ENCODE measurements at regions not wholly inside any gene's neighbourhood (a gene's known extent, or its start where the extent isn't known, plus 50 kb on each side); places are given as distances from the start of the nearest gene placed in this dataset.

- H3K4me3 ChIP-seq (ENCODE audit: low read depth, low read length), result no peak overlapping the region
- WGBS (ENCODE audit: insufficient coverage), result 96% methylated on average over 7 of the region's 8 CpGs
- DNase-seq (ENCODE audit: low read depth in 4 of 6, low spot score in 6 of 6), result no peak
- no peak overlapping the region for H3K27ac ChIP-seq (ENCODE audit: low read depth, low read length)
- H3K36me3 ChIP-seq (ENCODE audit: control insufficient read depth, insufficient read depth, low read length), result no peaks in the 10 kb centered on the region
- H3K27me3 ChIP-seq (ENCODE audit: control insufficient read depth, insufficient read depth, low read length), result no peaks in the 10 kb centered on the region
- no peaks in the 10 kb centered on the region for H3K9me3 ChIP-seq (ENCODE audit: control insufficient read depth, insufficient read depth, low read length)
- no peaks in the 10 kb centered on the region for H3K4me1 ChIP-seq (ENCODE audit: control insufficient read depth, insufficient read depth, low read length)
Observed at GRCh38 chr12:125742413-125742812, 677.2 kb downstream of the AACS start.

DNA sequence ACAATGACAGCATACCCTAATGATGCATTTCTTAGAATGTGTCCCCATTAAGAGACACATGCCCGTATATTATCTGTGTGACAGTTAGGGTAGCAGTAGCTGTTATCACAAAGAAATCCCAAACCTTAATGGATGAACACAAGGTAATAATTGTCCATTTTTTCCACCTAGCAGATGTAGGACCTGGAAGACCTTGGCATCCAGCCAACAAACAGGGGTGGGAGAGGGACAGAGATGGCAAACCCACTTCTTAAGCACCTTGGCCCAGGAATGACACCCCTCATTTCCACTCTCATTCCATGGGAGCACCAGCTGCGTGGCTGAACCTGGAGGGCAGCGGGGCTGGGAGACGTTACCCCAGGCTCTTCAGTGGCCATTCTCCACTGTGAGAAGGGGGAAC lies 679.0 kb downstream of the AACS start:
- WGBS (ENCODE audit: insufficient coverage), result 93% methylated on average over 3 of the region's 4 CpGs
- Histone ChIP-seq H3K4me3 (ENCODE audit: low read depth, low read length) (no peak overlapping the region), H3K27ac (ENCODE audit: low read depth, low read length) (no peak overlapping the region), H3K9me3 (ENCODE audit: control insufficient read depth, insufficient read depth, low read length) (no peaks in the 10 kb centered on the region), H3K36me3 (ENCODE audit: control insufficient read depth, insufficient read depth, low read length) (no peaks in the 10 kb centered on the region), H3K27me3 (ENCODE audit: control insufficient read depth, insufficient read depth, low read length) (no peaks in the 10 kb centered on the region), H3K4me1 (ENCODE audit: control insufficient read depth, insufficient read depth, low read length) (no peaks in the 10 kb centered on the region)
- no peak for DNase-seq (ENCODE audit: low read depth in 4 of 6, low spot score in 6 of 6)

DNA sequence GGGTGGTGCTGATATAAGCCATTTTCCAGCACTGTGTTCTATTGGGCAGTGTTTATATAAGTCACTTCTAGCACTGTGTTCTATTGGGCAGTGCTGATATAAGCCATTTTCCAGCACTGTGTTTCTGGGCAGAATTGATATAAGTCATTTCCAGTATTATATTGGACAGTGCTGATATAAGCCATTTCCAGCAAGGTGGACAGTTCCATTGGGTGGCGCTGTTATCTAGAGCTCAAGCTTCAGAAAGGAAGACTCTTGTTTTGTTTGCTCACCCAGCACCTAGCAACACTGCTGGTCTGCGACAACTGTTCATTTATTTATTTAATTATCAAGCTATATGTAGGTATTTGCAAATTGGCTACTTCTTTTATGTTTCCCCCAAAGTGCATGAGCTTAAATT lies 690.3 kb downstream of the AACS start:
- no CpG with 5 or more reads among the region's 2 CpGs for WGBS (ENCODE audit: insufficient coverage)
- DNase-seq (ENCODE audit: low read depth in 4 of 6, low spot score in 6 of 6), result no peak

DNA sequence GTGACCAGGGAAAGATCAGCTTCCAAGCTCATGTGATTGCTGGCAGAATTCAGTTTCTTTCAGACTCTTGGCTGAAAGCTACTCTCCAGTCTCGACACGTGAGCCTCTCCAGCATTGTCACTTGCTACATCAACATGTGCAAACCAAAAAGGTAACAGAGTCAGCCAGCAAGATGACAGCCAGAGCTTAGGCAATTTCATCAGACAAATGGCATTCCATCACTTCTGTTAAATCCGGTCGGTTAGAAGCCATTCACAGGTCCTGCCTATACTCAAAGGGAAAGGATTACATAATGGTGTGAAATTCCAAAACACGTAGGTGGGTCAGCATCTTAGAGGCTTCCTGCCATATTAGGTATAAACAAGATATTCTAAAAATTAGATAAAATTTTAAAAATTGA lies 700.9 kb downstream of the AACS start:
- H3K27ac ChIP-seq (ENCODE audit: low read depth, low read length), result no peak overlapping the region
- no peaks in the 10 kb centered on the region for H3K9me3 ChIP-seq (ENCODE audit: control insufficient read depth, insufficient read depth, low read length)
- no peak overlapping the region for H3K4me3 ChIP-seq (ENCODE audit: low read depth, low read length)
- H3K27me3 ChIP-seq (ENCODE audit: control insufficient read depth, insufficient read depth, low read length), result no peaks in the 10 kb centered on the region
- WGBS (ENCODE audit: insufficient coverage), result 73% methylated on average over 2 of the region's 5 CpGs
- no peak for DNase-seq (ENCODE audit: low read depth in 4 of 6, low spot score in 6 of 6)
- H3K4me1 ChIP-seq (ENCODE audit: control insufficient read depth, insufficient read depth, low read length), result no peaks in the 10 kb centered on the region
- H3K36me3 ChIP-seq (ENCODE audit: control insufficient read depth, insufficient read depth, low read length), result no peaks in the 10 kb centered on the region

More for the DNA sequence above, 690.3 kb downstream of the AACS start:
- Histone ChIP-seq H3K4me1 (ENCODE audit: control insufficient read depth, insufficient read depth, low read length) (no peaks in the 10 kb centered on the region), H3K27ac (ENCODE audit: low read depth, low read length) (no peak overlapping the region), H3K4me3 (ENCODE audit: low read depth, low read length) (no peak overlapping the region), H3K27me3 (ENCODE audit: control insufficient read depth, insufficient read depth, low read length) (no peaks in the 10 kb centered on the region), H3K36me3 (ENCODE audit: control insufficient read depth, insufficient read depth, low read length) (no peaks in the 10 kb centered on the region), H3K9me3 (ENCODE audit: control insufficient read depth, insufficient read depth, low read length) (no peaks in the 10 kb centered on the region)

DNA sequence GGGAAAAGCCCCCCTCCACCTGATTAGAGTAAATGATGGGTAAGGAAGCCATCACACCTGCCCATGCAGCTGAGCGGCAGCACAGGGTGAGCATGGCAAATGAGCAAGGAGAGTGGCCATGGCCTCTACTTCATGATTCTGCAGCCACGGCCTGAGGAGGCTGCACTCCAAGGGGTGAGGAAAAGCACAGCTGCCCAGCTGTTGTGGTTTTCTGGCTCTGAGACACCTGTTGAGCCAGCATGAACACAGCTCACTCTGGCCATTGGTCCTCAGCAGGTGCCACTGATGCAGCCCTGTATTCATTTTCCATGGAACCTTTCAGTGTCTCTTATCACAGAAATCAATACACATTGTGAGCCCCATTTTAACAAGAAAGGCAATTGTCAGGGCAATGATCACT lies 707.2 kb downstream of the AACS start:
- DNase-seq (ENCODE audit: low read depth in 4 of 6, low spot score in 6 of 6), result no peak
- Histone ChIP-seq H3K36me3 (ENCODE audit: control insufficient read depth, insufficient read depth, low read length) (no peaks in the 10 kb centered on the region), H3K4me1 (ENCODE audit: control insufficient read depth, insufficient read depth, low read length) (no peaks in the 10 kb centered on the region), H3K27ac (ENCODE audit: low read depth, low read length) (no peak overlapping the region), H3K4me3 (ENCODE audit: low read depth, low read length) (no peak overlapping the region), H3K27me3 (ENCODE audit: control insufficient read depth, insufficient read depth, low read length) (no peaks in the 10 kb centered on the region), H3K9me3 (ENCODE audit: control insufficient read depth, insufficient read depth, low read length) (no peaks in the 10 kb centered on the region)
- WGBS (ENCODE audit: insufficient coverage), result 96% methylated on average over 2 of the region's 2 CpGs

- DNase-seq (ENCODE audit: low read depth in 4 of 6, low spot score in 6 of 6), result peak in 1 of 6 donors; percentile 9
- H3K9me3 ChIP-seq (ENCODE audit: control insufficient read depth, insufficient read depth, low read length), result no peaks in the 10 kb centered on the region
- WGBS (ENCODE audit: insufficient coverage), result 46% methylated on average over 12 of the region's 14 CpGs
Observed at GRCh38 chr12:125773033-125773640, 707.9 kb downstream of the AACS start.

DNA sequence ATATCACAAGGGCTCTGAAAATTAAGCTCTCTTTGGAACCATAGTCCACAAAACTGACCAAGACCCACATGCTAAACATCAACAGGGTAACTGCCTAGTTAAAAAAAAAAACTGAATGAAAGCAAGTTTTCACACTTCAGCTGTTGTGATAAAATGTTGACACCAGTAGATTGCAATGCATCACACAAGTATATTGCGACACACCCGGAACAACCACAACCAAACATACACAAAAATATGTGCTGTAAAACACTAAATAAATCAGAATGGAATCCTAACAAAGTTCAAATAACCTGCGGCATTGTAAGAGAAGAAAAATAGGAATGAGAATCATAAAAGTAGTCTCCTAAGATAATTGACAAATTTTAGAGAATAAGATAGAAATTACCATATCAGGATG lies 710.3 kb downstream of the AACS start:
- WGBS (ENCODE audit: insufficient coverage), result no CpG with 5 or more reads among the region's 3 CpGs
- no peak for DNase-seq (ENCODE audit: low read depth in 4 of 6, low spot score in 6 of 6)
- no peak overlapping the region for H3K4me3 ChIP-seq (ENCODE audit: low read depth, low read length)
- no peak overlapping the region for H3K27ac ChIP-seq (ENCODE audit: low read depth, low read length)
- no peaks in the 10 kb centered on the region for H3K27me3 ChIP-seq (ENCODE audit: control insufficient read depth, insufficient read depth, low read length)
- H3K36me3 ChIP-seq (ENCODE audit: control insufficient read depth, insufficient read depth, low read length), result no peaks in the 10 kb centered on the region
- no peaks in the 10 kb centered on the region for H3K4me1 ChIP-seq (ENCODE audit: control insufficient read depth, insufficient read depth, low read length)
- no peaks in the 10 kb centered on the region for H3K9me3 ChIP-seq (ENCODE audit: control insufficient read depth, insufficient read depth, low read length)

More at GRCh38 chr12:125773033-125773640, 707.9 kb downstream of the AACS start:
- Histone ChIP-seq H3K4me3 (ENCODE audit: low read depth, low read length) (no peak overlapping the region), H3K27me3 (ENCODE audit: control insufficient read depth, insufficient read depth, low read length) (no peaks in the 10 kb centered on the region), H3K36me3 (ENCODE audit: control insufficient read depth, insufficient read depth, low read length) (no peaks in the 10 kb centered on the region), H3K27ac (ENCODE audit: low read depth, low read length) (no peak overlapping the region), H3K4me1 (ENCODE audit: control insufficient read depth, insufficient read depth, low read length) (no peaks in the 10 kb centered on the region)

GRCh38 chr12:125776212-125776611 lies 711.0 kb downstream of the AACS start:
- Histone ChIP-seq H3K27me3 (ENCODE audit: control insufficient read depth, insufficient read depth, low read length) (no peaks in the 10 kb centered on the region), H3K27ac (ENCODE audit: low read depth, low read length) (no peak overlapping the region), H3K4me3 (ENCODE audit: low read depth, low read length) (no peak overlapping the region), H3K9me3 (ENCODE audit: control insufficient read depth, insufficient read depth, low read length) (no peaks in the 10 kb centered on the region), H3K36me3 (ENCODE audit: control insufficient read depth, insufficient read depth, low read length) (no peaks in the 10 kb centered on the region), H3K4me1 (ENCODE audit: control insufficient read depth, insufficient read depth, low read length) (no peaks in the 10 kb centered on the region)
- DNase-seq (ENCODE audit: low read depth in 4 of 6, low spot score in 6 of 6), result no peak
- 100% methylated on average over 1 of the region's 3 CpGs for WGBS (ENCODE audit: insufficient coverage)

GRCh38 chr12:125786143-125786542 lies 720.9 kb downstream of the AACS start:
- no CpG with 5 or more reads among the region's 2 CpGs for WGBS (ENCODE audit: insufficient coverage)
- Histone ChIP-seq H3K4me3 (ENCODE audit: low read depth, low read length) (no peak overlapping the region), H3K27me3 (ENCODE audit: control insufficient read depth, insufficient read depth, low read length) (no peaks in the 10 kb centered on the region), H3K36me3 (ENCODE audit: control insufficient read depth, insufficient read depth, low read length) (no peaks in the 10 kb centered on the region), H3K9me3 (ENCODE audit: control insufficient read depth, insufficient read depth, low read length) (no peaks in the 10 kb centered on the region), H3K4me1 (ENCODE audit: control insufficient read depth, insufficient read depth, low read length) (no peaks in the 10 kb centered on the region), H3K27ac (ENCODE audit: low read depth, low read length) (no peak overlapping the region)
- no peak for DNase-seq (ENCODE audit: low read depth in 4 of 6, low spot score in 6 of 6)

DNA sequence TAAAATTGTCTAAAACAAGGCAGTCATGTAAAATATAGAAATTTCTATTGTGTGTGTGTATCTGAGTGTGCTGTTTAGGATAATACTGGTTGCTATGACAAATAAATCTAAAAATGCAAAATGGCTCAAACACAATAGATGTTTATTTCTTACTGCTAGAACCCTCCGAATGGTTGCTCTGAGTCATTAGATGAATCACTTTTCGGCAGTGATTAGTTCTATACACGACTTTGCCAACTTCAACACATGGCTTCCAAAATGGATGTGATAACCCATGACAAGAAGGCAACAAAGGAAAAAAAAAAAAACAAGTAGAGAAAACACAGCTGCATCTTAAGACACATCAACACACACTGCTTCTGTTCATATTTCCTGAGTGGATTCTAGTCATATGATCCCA lies 729.2 kb downstream of the AACS start:
- WGBS (ENCODE audit: insufficient coverage), result 51% methylated on average over 3 of the region's 3 CpGs
- H3K4me3 ChIP-seq (ENCODE audit: low read depth, low read length), result no peak overlapping the region
- no peak overlapping the region for H3K27ac ChIP-seq (ENCODE audit: low read depth, low read length)
- H3K4me1 ChIP-seq (ENCODE audit: control insufficient read depth, insufficient read depth, low read length), result no peaks in the 10 kb centered on the region
- H3K9me3 ChIP-seq (ENCODE audit: control insufficient read depth, insufficient read depth, low read length), result no peaks in the 10 kb centered on the region
- H3K36me3 ChIP-seq (ENCODE audit: control insufficient read depth, insufficient read depth, low read length), result no peaks in the 10 kb centered on the region
- no peaks in the 10 kb centered on the region for H3K27me3 ChIP-seq (ENCODE audit: control insufficient read depth, insufficient read depth, low read length)
- DNase-seq (ENCODE audit: low read depth in 4 of 6, low spot score in 6 of 6), result no peak

Data from spinal cord (tissue), 9 donors.